Stomach smooth muscle (tissue), 2 donors: ENCODE measurements at regions not wholly inside any gene's neighbourhood (a gene's known extent, or its start where the extent isn't known, plus 50 kb on each side); places are given as distances from the start of the nearest gene placed in this dataset.

ENCODE experiments used
- H3K27ac ChIP-seq: one replicate; pipeline ENCODE4 v1.7.0; 2013; ENCODE audit warnings: mild to moderate bottlenecking, low read length, inconsistent platforms
- H3K27me3 ChIP-seq, 2 donors: one replicate each; pipeline ENCODE4 v1.7.0; 2013; ENCODE audit warnings: low read length in 2 of 2; ENCODE audit not compliant: insufficient read depth in 2 of 2, control insufficient read depth in 1 of 2
- H3K36me3 ChIP-seq, 2 donors: one replicate each; pipeline ENCODE4 v1.7.0; 2013; ENCODE audit warnings: low read length in 2 of 2; ENCODE audit not compliant: control insufficient read depth in 2 of 2, insufficient read depth in 2 of 2
- H3K4me1 ChIP-seq: one replicate; pipeline ENCODE4 v1.7.0; 2013; ENCODE audit warnings: low read length; ENCODE audit not compliant: control insufficient read depth, insufficient read depth
- H3K4me3 ChIP-seq, 2 donors: one replicate each; pipeline ENCODE4 v1.7.0; 2013; ENCODE audit warnings: low read length in 2 of 2
- H3K9ac ChIP-seq, 2 donors: one replicate each; pipeline ENCODE4 v1.7.0; 2013; ENCODE audit warnings: low read length in 2 of 2, mild to moderate bottlenecking in 1 of 2
- H3K9me3 ChIP-seq, 2 donors: one replicate each; pipeline ENCODE4 v1.7.0; 2013; ENCODE audit warnings: low read length in 2 of 2; ENCODE audit not compliant: control insufficient read depth in 2 of 2
- donor health status: healthy.
- donor health status: Pancreatic carcinoma.

- Histone ChIP-seq H3K4me1 (no peaks in the 10 kb centered on the region), H3K36me3 (no peaks in the 10 kb centered on the region), H3K27me3 (peaks cover 0 to 2% of the 10 kb centered on the region in 2 donors), H3K9ac (no peak overlapping the region), H3K9me3 (no peaks in the 10 kb centered on the region), H3K4me3 (no peak overlapping the region), H3K27ac (no peak overlapping the region)
These were observed 628.2 kb downstream of the CDH26 start for GRCh38 chr20:60586269-60587050.

- no peaks in the 10 kb centered on the region for H3K36me3 ChIP-seq
- H3K9me3 ChIP-seq: no peaks in the 10 kb centered on the region
- H3K27ac ChIP-seq: no peak overlapping the region
- H3K4me3 ChIP-seq: no peak overlapping the region
- no peaks in the 10 kb centered on the region for H3K4me1 ChIP-seq
- H3K9ac ChIP-seq: no peak overlapping the region
- peaks cover 0 to 2% of the 10 kb centered on the region in 2 donors for H3K27me3 ChIP-seq
These were observed 629.8 kb downstream of the CDH26 start for GRCh38 chr20:60587986-60588385.

GRCh38 chr20:60589623-60590022 lies 631.4 kb downstream of the CDH26 start:
- Histone ChIP-seq H3K36me3 (no peaks in the 10 kb centered on the region), H3K27ac (no peak overlapping the region), H3K4me3 (no peak overlapping the region), H3K9me3 (no peaks in the 10 kb centered on the region), H3K27me3 (peaks cover 0 to 2% of the 10 kb centered on the region in 2 donors), H3K9ac (no peak overlapping the region), H3K4me1 (no peaks in the 10 kb centered on the region)

- Histone ChIP-seq H3K4me1 (no peaks in the 10 kb centered on the region), H3K36me3 (no peaks in the 10 kb centered on the region), H3K9me3 (no peaks in the 10 kb centered on the region), H3K27me3 (peaks cover 0 to 2% of the 10 kb centered on the region in 2 donors), H3K9ac (no peak overlapping the region), H3K27ac (no peak overlapping the region), H3K4me3 (no peak overlapping the region)
These were observed 633.1 kb downstream of the CDH26 start for GRCh38 chr20:60591172-60591799.

GRCh38 chr20:60598528-60598927 lies 640.3 kb downstream of the CDH26 start:
- H3K27me3 ChIP-seq: peaks cover 0 to 2% of the 10 kb centered on the region in 2 donors
- H3K4me1 ChIP-seq: no peaks in the 10 kb centered on the region
- no peak overlapping the region for H3K9ac ChIP-seq
- peaks cover 0 to 3% of the 10 kb centered on the region in 2 donors for H3K9me3 ChIP-seq
- no peak overlapping the region for H3K27ac ChIP-seq
- H3K36me3 ChIP-seq: no peaks in the 10 kb centered on the region
- no peak overlapping the region for H3K4me3 ChIP-seq

- no peak overlapping the region for H3K27ac ChIP-seq
- H3K4me3 ChIP-seq: no peak overlapping the region
- H3K36me3 ChIP-seq: no peaks in the 10 kb centered on the region
- peaks cover 0 to 3% of the 10 kb centered on the region in 2 donors for H3K9me3 ChIP-seq
- no peak overlapping the region for H3K9ac ChIP-seq
- H3K4me1 ChIP-seq: no peaks in the 10 kb centered on the region
- peaks cover 0 to 2% of the 10 kb centered on the region in 2 donors for H3K27me3 ChIP-seq
These were observed 641.2 kb downstream of the CDH26 start for GRCh38 chr20:60599381-60599780.

GRCh38 chr20:60600036-60600435 lies 641.8 kb downstream of the CDH26 start:
- Histone ChIP-seq H3K27me3 (peaks cover 0 to 2% of the 10 kb centered on the region in 2 donors), H3K9me3 (peaks cover 0 to 3% of the 10 kb centered on the region in 2 donors), H3K4me3 (no peak overlapping the region), H3K27ac (no peak overlapping the region), H3K36me3 (no peaks in the 10 kb centered on the region), H3K9ac (no peak overlapping the region), H3K4me1 (no peaks in the 10 kb centered on the region)

- Histone ChIP-seq H3K9ac (no peak overlapping the region), H3K27ac (no peak overlapping the region), H3K9me3 (no peaks in the 10 kb centered on the region), H3K4me3 (no peak overlapping the region), H3K36me3 (no peaks in the 10 kb centered on the region), H3K27me3 (no peaks in the 10 kb centered on the region), H3K4me1 (no peaks in the 10 kb centered on the region)
These were observed 628.0 kb upstream of the CDH4 start for GRCh38 chr20:60624066-60624465.

- Histone ChIP-seq H3K27me3 (no peaks in the 10 kb centered on the region), H3K9me3 (no peaks in the 10 kb centered on the region), H3K4me1 (no peaks in the 10 kb centered on the region), H3K27ac (no peak overlapping the region), H3K9ac (no peak overlapping the region), H3K4me3 (no peak overlapping the region), H3K36me3 (no peaks in the 10 kb centered on the region)
These were observed 624.1 kb upstream of the CDH4 start for GRCh38 chr20:60627751-60628565.

GRCh38 chr20:60628749-60629148 lies 623.3 kb upstream of the CDH4 start:
- no peak overlapping the region for H3K9ac ChIP-seq
- no peaks in the 10 kb centered on the region for H3K27me3 ChIP-seq
- H3K36me3 ChIP-seq: no peaks in the 10 kb centered on the region
- H3K9me3 ChIP-seq: no peaks in the 10 kb centered on the region
- H3K4me1 ChIP-seq: no peaks in the 10 kb centered on the region
- H3K27ac ChIP-seq: no peak overlapping the region
- no peak overlapping the region for H3K4me3 ChIP-seq
